MCF 10A (cell line): ENCODE measurements at regions not wholly inside any gene's neighbourhood (a gene's known extent, or its start where the extent isn't known, plus 50 kb on each side); places are given as distances from the start of the nearest gene placed in this dataset.
"Not testable (repeated sequence)": the region's sequence is repeated elsewhere in the genome, so short reads cannot be mapped to it uniquely, and the experiment has no call there.

Source experiments
- BruUV-seq: library from RNA; stranded (reverse); fragments of 400-500 nt; replicated peaks from 2 replicates; lab custom pipeline; 2021; lab: Mats Ljungman, UMichigan
- CTCF ChIA-PET: fragments of 300-600 bp; sonication (Branson Sonifier 250); formaldehyde crosslinking; extraction: SDS; loops from one replicate; lab custom pipeline; 2021; ENCODE audit warnings: antibody characterized with exemption, inconsistent platforms; lab: Yijun Ruan, JAX
- POLR2A ChIA-PET: fragments of 300-600, 350-650 bp; sonication (Branson Sonifier 250); formaldehyde crosslinking; extraction: SDS; loops from one replicate; lab custom pipeline; 2020; ENCODE audit warnings: antibody characterized with exemption, inconsistent platforms; lab: Yijun Ruan, JAX
- DNase-seq: peaks from one replicate; pipeline ENCODE4 v3.0.0-alpha.2; 2018; ENCODE audit not compliant: unreplicated experiment
- H3K27ac Mint-ChIP-seq: one replicate; pipeline ENCODE4 v1.8.0; 2022; ENCODE audit warnings: mild to moderate bottlenecking, low read depth, mixed read lengths; ENCODE audit not compliant: unreplicated experiment
- H3K27me3 Mint-ChIP-seq: one replicate; pipeline ENCODE4 v1.8.0; 2022; ENCODE audit warnings: mixed read lengths; ENCODE audit not compliant: insufficient read depth, unreplicated experiment
- H3K36me3 Mint-ChIP-seq: one replicate; pipeline ENCODE4 v1.8.0; 2022; ENCODE audit warnings: mild to moderate bottlenecking, moderate library complexity, mixed read lengths; ENCODE audit not compliant: insufficient read depth, unreplicated experiment
- H3K4me1 Mint-ChIP-seq: one replicate; pipeline ENCODE4 v1.8.0; 2022; ENCODE audit warnings: mixed read lengths; ENCODE audit not compliant: insufficient read depth, unreplicated experiment
- H3K4me3 Mint-ChIP-seq: one replicate; pipeline ENCODE4 v1.8.0; 2022; ENCODE audit warnings: mild to moderate bottlenecking, moderate library complexity, mixed read lengths; ENCODE audit not compliant: unreplicated experiment
- H3K9me3 Mint-ChIP-seq: one replicate; pipeline ENCODE4 v1.8.0; 2022; ENCODE audit warnings: mixed read lengths; ENCODE audit not compliant: unreplicated experiment
- intact Hi-C: fragments of 100-400 bp; cut with micrococcal nuclease; formaldehyde crosslinking; loops from 2 replicates; pipeline ENCODE4 v1.14.1; 2022
- TF ChIP-seq, protein P1 (sequence below): fragments of 200-600 bp; IDR thresholded peaks from one replicate; pipeline ENCODE4 v1.8.0; 2022; ENCODE audit warnings: antibody characterized with exemption, mild to moderate bottlenecking; ENCODE audit not compliant: unreplicated experiment

DNA sequence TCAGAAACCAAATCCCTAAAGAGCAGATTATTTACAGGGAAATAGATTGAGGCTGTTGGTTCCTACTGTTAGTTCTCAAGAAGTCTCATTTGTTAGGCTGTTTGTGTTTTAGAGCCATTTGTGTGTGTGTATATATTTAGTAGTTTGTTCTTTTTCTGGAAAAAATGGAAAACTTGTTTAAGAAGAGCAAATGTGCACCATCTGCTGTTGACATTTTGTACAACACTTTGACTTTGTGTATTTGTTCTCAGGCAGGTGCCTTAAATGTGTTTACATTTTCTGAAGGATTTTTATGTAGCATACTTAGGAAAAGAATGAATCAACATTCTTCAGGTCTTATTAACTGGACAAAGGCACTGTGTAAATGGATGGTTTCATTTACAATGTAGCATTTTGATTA is 163.7 kb upstream of the FOLH1 start:
- H3K4me3 Mint-ChIP-seq, BruUV-seq, H3K9me3 Mint-ChIP-seq, CTCF ChIA-PET, H3K27ac Mint-ChIP-seq, H3K4me1 Mint-ChIP-seq, DNase-seq, H3K36me3 Mint-ChIP-seq, POLR2A ChIA-PET: not testable (repeated sequence)
- intact Hi-C loops: loop anchor here (10.0 kb wide), 1 partner anchor 147 kb away; no protein-coding TSS in a partner anchor
- H3K27me3 Mint-ChIP-seq: peaks cover 40% of the 10 kb centered on the region
- TF ChIP-seq, protein P1, sequence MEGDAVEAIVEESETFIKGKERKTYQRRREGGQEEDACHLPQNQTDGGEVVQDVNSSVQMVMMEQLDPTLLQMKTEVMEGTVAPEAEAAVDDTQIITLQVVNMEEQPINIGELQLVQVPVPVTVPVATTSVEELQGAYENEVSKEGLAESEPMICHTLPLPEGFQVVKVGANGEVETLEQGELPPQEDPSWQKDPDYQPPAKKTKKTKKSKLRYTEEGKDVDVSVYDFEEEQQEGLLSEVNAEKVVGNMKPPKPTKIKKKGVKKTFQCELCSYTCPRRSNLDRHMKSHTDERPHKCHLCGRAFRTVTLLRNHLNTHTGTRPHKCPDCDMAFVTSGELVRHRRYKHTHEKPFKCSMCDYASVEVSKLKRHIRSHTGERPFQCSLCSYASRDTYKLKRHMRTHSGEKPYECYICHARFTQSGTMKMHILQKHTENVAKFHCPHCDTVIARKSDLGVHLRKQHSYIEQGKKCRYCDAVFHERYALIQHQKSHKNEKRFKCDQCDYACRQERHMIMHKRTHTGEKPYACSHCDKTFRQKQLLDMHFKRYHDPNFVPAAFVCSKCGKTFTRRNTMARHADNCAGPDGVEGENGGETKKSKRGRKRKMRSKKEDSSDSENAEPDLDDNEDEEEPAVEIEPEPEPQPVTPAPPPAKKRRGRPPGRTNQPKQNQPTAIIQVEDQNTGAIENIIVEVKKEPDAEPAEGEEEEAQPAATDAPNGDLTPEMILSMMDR: peak; percentile 20

GRCh38 chr11:49368556-49368955 is 160.2 kb upstream of the FOLH1 start:
- H3K36me3 Mint-ChIP-seq, H3K4me3 Mint-ChIP-seq, DNase-seq, H3K4me1 Mint-ChIP-seq, H3K9me3 Mint-ChIP-seq, CTCF ChIA-PET, intact Hi-C loops, H3K27ac Mint-ChIP-seq, BruUV-seq, POLR2A ChIA-PET: not testable (repeated sequence)
- H3K27me3 Mint-ChIP-seq: peaks cover 28% of the 10 kb centered on the region

- H3K4me1 Mint-ChIP-seq, CTCF ChIA-PET, H3K4me3 Mint-ChIP-seq, H3K36me3 Mint-ChIP-seq, DNase-seq, BruUV-seq, H3K27ac Mint-ChIP-seq, H3K9me3 Mint-ChIP-seq, intact Hi-C loops: not testable (repeated sequence)
- POLR2A ChIA-PET: interaction anchor here (0.8 kb wide), 1 partner anchor 8 kb away, joined by 3 read pairs; no protein-coding TSS in a partner anchor
- peaks cover 14% of the 10 kb centered on the region for H3K27me3 Mint-ChIP-seq
These were observed 157.0 kb upstream of the FOLH1 start for GRCh38 chr11:49365375-49365774.

- H3K4me1 Mint-ChIP-seq, BruUV-seq, intact Hi-C loops, H3K4me3 Mint-ChIP-seq, H3K9me3 Mint-ChIP-seq, POLR2A ChIA-PET, H3K36me3 Mint-ChIP-seq, H3K27ac Mint-ChIP-seq, DNase-seq: not testable (repeated sequence)
- H3K27me3 Mint-ChIP-seq: peaks cover 14% of the 10 kb centered on the region
- CTCF ChIA-PET: interaction anchor here (0.6 kb wide), 1 partner anchor 574 kb away, joined by 3 read pairs; no protein-coding TSS in a partner anchor
These were observed 154.6 kb upstream of the FOLH1 start for GRCh38 chr11:49362994-49363393.

DNA sequence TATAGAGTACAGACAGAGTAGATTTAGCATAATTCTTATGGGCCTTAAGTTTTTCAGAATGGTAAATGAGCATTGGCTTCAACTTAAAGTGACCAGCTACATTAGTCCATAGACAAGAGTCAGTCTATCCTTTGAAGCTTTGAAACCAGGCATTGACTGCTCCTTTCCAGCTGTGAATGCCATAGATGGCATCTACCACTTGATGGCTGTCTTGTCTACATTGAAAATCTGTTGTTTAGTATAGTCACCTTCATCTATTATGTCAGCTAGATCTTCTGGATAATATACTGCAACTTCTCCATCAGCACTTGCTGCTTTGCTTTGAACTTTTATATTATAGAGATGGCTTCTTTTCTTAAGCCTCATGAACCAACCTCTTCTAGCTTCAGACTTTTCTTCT is 146.1 kb upstream of the FOLH1 start:
- DNase-seq, POLR2A ChIA-PET, H3K9me3 Mint-ChIP-seq, BruUV-seq, H3K4me3 Mint-ChIP-seq, H3K36me3 Mint-ChIP-seq, H3K27me3 Mint-ChIP-seq, H3K4me1 Mint-ChIP-seq, intact Hi-C loops, H3K27ac Mint-ChIP-seq: not testable (repeated sequence)
- CTCF ChIA-PET: interaction anchor here (0.6 kb wide), 1 partner anchor 1027 kb away, joined by 3 read pairs; no protein-coding TSS in a partner anchor

GRCh38 chr11:49352868-49353267 is 144.5 kb upstream of the FOLH1 start:
- intact Hi-C loops, H3K4me3 Mint-ChIP-seq, DNase-seq, H3K9me3 Mint-ChIP-seq, H3K4me1 Mint-ChIP-seq, H3K36me3 Mint-ChIP-seq, POLR2A ChIA-PET, H3K27me3 Mint-ChIP-seq, BruUV-seq, H3K27ac Mint-ChIP-seq: not testable (repeated sequence)
- CTCF ChIA-PET: interaction anchor here (0.7 kb wide), 1 partner anchor 8 kb away, joined by 3 read pairs; no protein-coding TSS in a partner anchor

DNA sequence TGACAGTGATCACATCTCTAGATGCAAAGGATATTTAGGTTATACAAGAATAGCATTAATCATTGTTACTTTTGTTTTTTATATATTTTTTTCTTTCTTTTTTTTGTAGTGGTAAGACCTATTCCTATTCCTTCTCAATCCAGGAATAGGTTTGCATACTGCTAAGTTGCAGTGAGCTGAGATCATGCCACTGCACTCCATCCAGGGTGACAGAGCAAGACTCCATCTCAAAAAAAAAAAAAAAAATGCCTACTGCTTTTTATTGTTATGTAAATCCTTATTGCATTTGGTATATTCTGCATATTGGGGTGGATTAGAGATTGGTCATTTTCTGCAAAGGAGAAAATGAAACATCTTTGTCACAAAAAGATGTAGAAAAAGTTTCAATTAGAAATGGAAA is 138.2 kb upstream of the FOLH1 start:
- H3K9me3 Mint-ChIP-seq, H3K4me3 Mint-ChIP-seq, POLR2A ChIA-PET, intact Hi-C loops, CTCF ChIA-PET, BruUV-seq, H3K27me3 Mint-ChIP-seq, H3K36me3 Mint-ChIP-seq, DNase-seq, H3K4me1 Mint-ChIP-seq, H3K27ac Mint-ChIP-seq: not testable (repeated sequence)

DNA sequence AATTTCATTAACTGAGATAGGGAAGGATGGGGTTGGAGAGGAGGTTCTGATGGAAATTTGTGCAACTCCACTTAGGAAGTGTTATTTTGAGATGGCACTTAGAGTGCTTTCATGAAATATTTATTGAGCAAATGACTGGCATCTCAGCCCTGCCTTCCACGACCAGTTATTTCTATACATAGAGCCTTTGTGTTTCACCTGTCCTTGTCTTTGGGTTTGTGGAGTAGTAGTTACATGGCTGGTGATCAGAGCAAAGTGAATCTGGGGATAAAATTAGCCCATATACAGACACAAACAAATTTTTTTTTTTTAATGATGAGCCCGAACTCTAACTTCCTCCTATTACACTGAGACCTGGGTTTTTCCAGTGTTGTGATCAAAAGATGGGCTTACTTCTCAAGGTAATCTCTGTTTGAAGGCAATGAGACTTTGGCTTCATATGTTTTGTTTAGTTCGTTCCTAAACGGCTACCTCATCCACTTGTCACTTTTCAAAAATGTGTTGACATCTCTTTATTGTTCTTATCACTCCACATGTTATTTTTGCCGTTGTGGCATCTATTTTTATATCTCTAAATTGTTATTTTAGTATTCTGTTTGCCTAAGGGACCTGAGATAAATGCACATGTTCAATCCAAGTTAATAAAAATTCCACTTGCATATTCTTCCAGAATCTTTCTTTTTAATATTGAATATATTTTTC is 120.2 kb upstream of the FOLH1 start:
- DNase-seq, H3K27me3 Mint-ChIP-seq, H3K27ac Mint-ChIP-seq, H3K9me3 Mint-ChIP-seq, POLR2A ChIA-PET, H3K36me3 Mint-ChIP-seq, intact Hi-C loops, CTCF ChIA-PET, H3K4me1 Mint-ChIP-seq, H3K4me3 Mint-ChIP-seq, BruUV-seq: not testable (repeated sequence)
